ENCODE measurements at regions not wholly inside any gene's neighbourhood (a gene's known extent, or its start where the extent isn't known, plus 50 kb on each side); places are given as distances from the start of the nearest gene placed in this dataset.
"Not testable (repeated sequence)": the region's sequence is repeated elsewhere in the genome, so short reads cannot be mapped to it uniquely, and the experiment has no call there.

- H3K36me3 Mint-ChIP-seq = no peaks in the 10 kb centered on the region
- DNase-seq (ENCODE audit: extremely low spot score, unreplicated experiment) = no peak
- H3K4me1 Mint-ChIP-seq (ENCODE audit: unreplicated experiment) = peaks cover 2% of the 10 kb centered on the region
- H3K4me3 Mint-ChIP-seq = no peak overlapping the region
- H3K9me3 Mint-ChIP-seq = no peaks in the 10 kb centered on the region
- no peaks in the 10 kb centered on the region for H3K27me3 Mint-ChIP-seq
- H3K27ac Mint-ChIP-seq = no peak overlapping the region
- TF ChIP-seq CTCF (conservative IDR thresholded peaks at IDR 0.05) = no peak
Measured at GRCh38 chr4:119971431-119972084, 95.1 kb downstream of the MAD2L1 start.

- H3K4me1 Mint-ChIP-seq (ENCODE audit: unreplicated experiment) = peaks cover 11% of the 10 kb centered on the region
- H3K4me3 Mint-ChIP-seq = no peak overlapping the region
- DNase-seq (ENCODE audit: extremely low spot score, unreplicated experiment) = no peak
- no peaks in the 10 kb centered on the region for H3K9me3 Mint-ChIP-seq
- TF ChIP-seq CTCF (conservative IDR thresholded peaks at IDR 0.05) = no peak
- no peaks in the 10 kb centered on the region for H3K27me3 Mint-ChIP-seq
- no peak overlapping the region for H3K27ac Mint-ChIP-seq
- no peaks in the 10 kb centered on the region for H3K36me3 Mint-ChIP-seq
Measured at GRCh38 chr4:119962631-119963030, 104.0 kb downstream of the MAD2L1 start.

GRCh38 chr4:119958983-119959382 is 107.7 kb downstream of the MAD2L1 start:
- Mint-ChIP-seq H3K27ac (no peak overlapping the region), H3K9me3 (no peaks in the 10 kb centered on the region), H3K36me3 (no peaks in the 10 kb centered on the region), H3K4me1 (ENCODE audit: unreplicated experiment) (peaks cover 6% of the 10 kb centered on the region), H3K27me3 (no peaks in the 10 kb centered on the region), H3K4me3 (no peak overlapping the region)
- DNase-seq (ENCODE audit: extremely low spot score, unreplicated experiment) = no peak
- no peak for TF ChIP-seq CTCF (conservative IDR thresholded peaks at IDR 0.05)

- Mint-ChIP-seq H3K27ac (no peak overlapping the region), H3K27me3 (no peaks in the 10 kb centered on the region), H3K36me3 (no peaks in the 10 kb centered on the region), H3K4me1 (ENCODE audit: unreplicated experiment) (no peaks in the 10 kb centered on the region), H3K9me3 (no peaks in the 10 kb centered on the region), H3K4me3 (no peak overlapping the region)
- no peak for TF ChIP-seq CTCF (conservative IDR thresholded peaks at IDR 0.05)
- no peak for DNase-seq (ENCODE audit: extremely low spot score, unreplicated experiment)
Measured at GRCh38 chr4:119955256-119955655, 111.4 kb downstream of the MAD2L1 start.

- H3K9me3 Mint-ChIP-seq; H3K4me1 Mint-ChIP-seq (ENCODE audit: unreplicated experiment); H3K4me3 Mint-ChIP-seq; DNase-seq (ENCODE audit: extremely low spot score, unreplicated experiment); H3K36me3 Mint-ChIP-seq; H3K27me3 Mint-ChIP-seq; H3K27ac Mint-ChIP-seq: not testable (repeated sequence)
Measured at GRCh38 chr4:119954487-119954886, 112.2 kb downstream of the MAD2L1 start.

GRCh38 chr4:119946359-119946758 is 120.3 kb downstream of the MAD2L1 start:
- Mint-ChIP-seq H3K9me3 (no peaks in the 10 kb centered on the region), H3K36me3 (no peaks in the 10 kb centered on the region), H3K4me1 (ENCODE audit: unreplicated experiment) (no peaks in the 10 kb centered on the region), H3K4me3 (no peak overlapping the region), H3K27ac (no peak overlapping the region), H3K27me3 (no peaks in the 10 kb centered on the region)
- no peak for TF ChIP-seq CTCF (conservative IDR thresholded peaks at IDR 0.05)
- DNase-seq (ENCODE audit: extremely low spot score, unreplicated experiment) = no peak

Data from type B pancreatic cell (in vitro differentiated cells).